NK-92 treated with Interleukin-12 subunit alpha and Interleukin-12 subunit beta, amount 100 ng/mL, for 24 hours (cell line): ENCODE measurements at regions not wholly inside any gene's neighbourhood (a gene's known extent, or its start where the extent isn't known, plus 50 kb on each side); places are given as distances from the start of the nearest gene placed in this dataset.

ENCODE experiments used
- DNase-seq: peaks from one replicate; lab custom pipeline; 2025; lab: John Stamatoyannopoulos, UW

- no peak for DNase-seq
These were observed 173.6 kb downstream of the ARHGAP12 start for GRCh38 chr10:31754803-31755624.

DNA sequence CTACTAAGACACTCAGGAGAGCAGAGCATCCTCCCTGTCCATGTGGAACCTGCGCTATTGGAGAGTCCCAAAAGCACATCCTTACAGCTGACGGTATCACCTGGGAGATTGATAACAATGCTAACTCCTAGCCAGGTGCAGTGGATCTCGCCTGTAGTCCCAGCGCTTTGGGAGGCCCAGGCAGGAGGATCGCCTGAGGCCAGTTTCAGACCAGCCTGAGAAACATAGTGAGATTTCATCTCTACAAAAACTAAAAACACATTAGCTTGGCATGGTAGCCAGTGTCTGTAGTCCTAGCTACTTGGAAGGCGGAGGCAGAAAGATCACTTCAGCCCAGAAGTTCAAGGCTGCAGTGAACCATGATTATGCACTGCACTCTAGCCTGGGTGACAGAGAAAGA is 174.9 kb downstream of the ARHGAP12 start:
- no peak for DNase-seq

- no peak for DNase-seq
These were observed 176.5 kb downstream of the ARHGAP12 start for GRCh38 chr10:31752170-31752569.

GRCh38 chr10:31751738-31752080 is 176.9 kb downstream of the ARHGAP12 start:
- no peak for DNase-seq

DNA sequence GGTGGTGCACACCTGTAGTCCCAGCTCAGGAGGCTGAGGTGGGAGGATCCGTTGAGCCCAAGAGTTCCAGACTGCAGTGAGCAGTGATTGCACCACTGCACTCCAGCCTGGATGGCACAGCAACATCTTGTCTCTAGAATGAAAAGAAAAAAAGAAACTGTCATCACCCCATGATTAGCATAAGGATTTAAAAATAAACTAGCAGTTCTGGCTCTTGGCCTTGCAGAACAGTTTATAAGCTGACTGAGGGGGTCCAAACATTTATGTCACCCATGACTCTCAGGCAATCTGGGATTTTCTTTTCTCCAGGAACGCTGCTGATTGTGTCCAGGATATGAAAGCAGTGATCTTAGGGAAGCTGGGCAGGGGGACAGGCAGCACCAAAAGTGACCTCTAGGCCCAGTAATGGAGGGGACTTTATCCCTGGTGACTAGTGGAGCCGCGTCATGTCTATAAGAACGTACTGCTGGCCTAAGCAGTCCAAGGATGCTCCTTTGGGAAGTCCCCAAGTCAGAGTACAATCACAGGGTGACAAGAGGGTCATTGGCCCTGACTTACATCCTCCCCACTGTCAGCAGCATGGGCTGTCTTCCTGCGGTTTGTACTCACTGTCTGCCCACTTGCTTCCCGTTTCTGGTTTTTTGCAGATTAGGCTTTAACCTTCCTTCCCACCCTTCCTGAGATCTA is 177.4 kb downstream of the ARHGAP12 start:
- DNase-seq, result no peak

DNA sequence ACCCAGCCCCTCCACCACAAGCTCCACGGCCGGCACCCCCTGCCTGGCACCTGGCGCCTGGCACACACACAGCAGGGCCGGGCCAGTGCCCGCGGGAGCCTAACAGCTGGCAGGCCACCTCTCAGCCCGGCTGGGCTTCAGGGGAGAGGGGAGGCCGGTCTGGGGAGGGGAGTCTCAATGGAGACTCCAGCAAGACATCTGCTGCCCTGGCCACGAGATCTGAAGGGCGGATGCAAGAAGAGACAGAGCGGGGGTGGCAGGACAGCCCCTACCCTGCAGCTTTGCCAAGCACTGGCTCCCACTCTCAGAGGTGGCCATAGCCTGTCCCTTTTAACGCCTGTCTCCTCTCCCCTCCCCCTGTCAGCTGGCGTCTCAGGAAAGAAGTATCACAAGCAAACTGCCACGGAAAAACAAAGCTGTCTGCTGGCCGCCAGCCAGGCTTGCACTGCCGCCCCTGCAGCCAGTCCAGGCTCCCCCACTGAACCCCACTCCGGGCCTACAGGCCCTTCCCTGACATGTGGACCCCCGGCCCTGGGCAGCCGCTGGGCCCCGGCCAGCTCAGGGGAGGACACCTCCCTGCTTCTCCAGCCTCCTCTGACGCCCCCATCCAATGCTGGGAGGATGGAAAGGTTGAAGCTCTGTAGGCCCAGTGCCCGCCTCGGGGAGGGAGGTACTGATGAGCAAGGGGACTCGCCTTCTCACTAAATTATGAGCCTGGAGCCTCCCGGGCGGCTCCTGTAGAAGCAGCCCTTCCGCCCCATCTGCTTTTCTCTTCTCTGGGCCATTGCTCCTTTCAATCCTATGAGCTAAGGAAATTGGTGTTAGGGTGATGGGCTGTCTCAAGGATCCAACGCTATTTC is 178.4 kb downstream of the ARHGAP12 start:
- DNase-seq, result no peak

DNA sequence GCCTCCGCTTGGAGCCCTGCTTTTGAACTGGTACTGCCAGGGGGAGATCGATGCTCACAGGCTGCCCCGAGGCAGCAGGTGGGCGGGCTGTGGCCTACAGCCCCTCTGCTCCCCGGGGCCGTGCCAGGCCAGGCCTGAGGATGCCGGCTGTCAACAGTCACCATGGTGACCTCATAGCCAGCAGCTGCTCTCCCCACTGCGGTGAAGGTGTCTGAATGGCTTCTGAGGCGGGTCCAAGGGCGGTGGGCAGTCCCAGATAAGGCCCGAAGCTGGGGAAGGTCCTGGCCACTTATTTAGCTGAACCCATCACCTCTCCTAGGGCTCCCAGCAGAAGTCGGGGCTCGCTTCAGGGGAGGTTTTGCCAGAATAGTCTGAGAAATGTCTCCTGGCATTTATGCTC is 179.3 kb downstream of the ARHGAP12 start:
- DNase-seq, result no peak

GRCh38 chr10:31745612-31746376 is 182.8 kb downstream of the ARHGAP12 start:
- DNase-seq, result peak; percentile 12

DNA sequence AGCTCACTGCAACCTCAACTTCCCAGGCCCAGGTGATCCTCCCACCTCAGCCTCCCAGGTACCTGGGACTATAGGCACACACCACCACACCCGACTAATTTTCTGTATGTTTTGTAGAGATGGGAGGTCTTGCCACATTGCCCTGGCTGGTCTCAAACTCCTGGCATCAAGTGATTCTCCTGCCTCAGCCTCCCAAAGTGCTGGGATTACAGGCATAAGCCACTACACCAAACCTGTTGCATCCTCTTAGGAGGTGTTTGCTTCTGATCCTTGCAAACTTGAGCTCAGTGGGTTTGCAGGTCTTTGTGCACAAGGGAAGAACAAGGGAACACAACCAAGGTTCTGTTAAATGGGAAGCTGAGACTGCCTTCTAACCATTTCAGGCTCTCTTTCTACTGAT is 184.6 kb downstream of the ARHGAP12 start:
- DNase-seq, result no peak

DNA sequence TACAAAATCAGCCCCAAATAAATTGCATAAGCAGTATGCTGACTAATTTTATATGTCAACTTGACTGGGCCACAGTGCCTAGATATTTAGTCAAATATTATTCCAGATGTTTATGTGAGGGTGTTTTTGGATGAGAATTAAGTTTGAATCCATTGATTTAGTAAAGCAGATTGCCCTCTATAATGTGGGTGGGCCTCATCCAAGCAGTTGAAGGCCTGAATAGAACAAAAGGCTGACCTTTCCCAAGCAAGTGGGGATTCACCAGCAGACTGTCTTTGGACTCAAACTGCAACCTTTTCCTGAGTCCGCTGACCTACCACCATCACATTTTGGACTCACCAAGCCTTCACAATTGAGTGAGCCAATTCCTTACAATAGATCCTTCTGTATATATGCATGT is 186.4 kb downstream of the ARHGAP12 start:
- no peak for DNase-seq

- no peak for DNase-seq
These were observed 187.2 kb downstream of the ARHGAP12 start for GRCh38 chr10:31741473-31741872.

GRCh38 chr10:31739711-31740110 is 188.9 kb downstream of the ARHGAP12 start:
- DNase-seq, result no peak

DNA sequence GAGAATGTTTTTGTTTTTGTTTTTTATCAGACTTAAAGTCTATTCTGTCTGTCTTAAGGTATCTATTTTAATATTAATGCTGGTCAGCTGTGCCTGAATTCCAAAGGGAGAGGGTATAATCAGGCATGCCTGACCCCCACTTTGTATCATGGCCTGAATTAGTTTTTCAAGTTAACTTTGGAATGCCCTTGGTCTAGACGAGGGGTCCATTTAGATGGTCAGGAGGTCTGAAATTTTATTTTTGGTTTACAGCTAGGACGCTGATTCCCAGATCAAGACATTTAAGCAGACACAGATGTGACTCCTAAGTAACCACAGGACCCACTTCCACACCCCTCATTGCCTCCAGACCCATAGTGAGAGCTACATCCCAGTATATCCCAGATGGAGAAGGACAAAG is 189.5 kb downstream of the ARHGAP12 start:
- no peak for DNase-seq

- DNase-seq, result no peak
These were observed 196.9 kb downstream of the ARHGAP12 start for GRCh38 chr10:31731711-31732110.

DNA sequence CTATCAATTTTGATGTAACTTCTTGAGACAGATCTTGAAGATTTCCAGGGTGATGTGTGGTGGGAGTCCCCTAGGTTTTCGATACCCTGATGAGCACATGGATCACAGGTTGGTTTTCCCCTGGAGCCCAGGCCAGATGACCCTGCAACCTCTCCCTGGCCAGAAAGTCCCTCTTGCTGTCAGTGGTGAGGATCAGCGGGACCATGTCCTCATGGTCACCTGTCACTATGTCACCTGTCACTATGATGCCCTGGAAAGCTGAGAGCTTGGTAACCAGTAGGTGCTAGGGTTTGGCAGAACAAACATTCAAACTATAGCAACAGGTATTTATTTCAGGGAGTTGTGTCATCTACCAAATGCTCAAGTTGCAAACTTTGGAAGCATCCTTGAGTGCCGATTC is 197.9 kb downstream of the ARHGAP12 start:
- DNase-seq, result no peak

- DNase-seq, result no peak
These were observed 199.9 kb downstream of the ARHGAP12 start for GRCh38 chr10:31728698-31729224.

DNA sequence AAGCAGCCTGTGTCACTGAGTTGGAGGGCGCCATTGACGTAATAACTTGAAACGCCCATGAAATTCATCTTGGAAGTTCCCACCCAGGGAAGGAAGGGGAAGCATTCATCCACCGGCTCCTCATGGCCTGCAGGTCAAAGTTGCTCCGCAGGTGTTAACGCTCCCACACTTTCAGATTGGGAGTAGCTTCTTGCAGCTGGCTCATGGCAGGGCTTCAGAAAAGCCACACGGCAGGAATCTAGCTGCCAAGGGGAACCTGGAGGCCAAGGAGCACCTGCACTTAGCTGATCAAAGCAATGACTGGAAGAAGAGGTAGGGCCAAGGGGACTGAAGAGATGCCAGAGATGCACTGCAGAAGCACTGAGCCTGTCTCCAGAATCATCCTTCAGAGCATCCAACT is 203.2 kb downstream of the ARHGAP12 start:
- DNase-seq, result no peak

- DNase-seq, result no peak
These were observed 204.3 kb downstream of the ARHGAP12 start for GRCh38 chr10:31724296-31724695.

GRCh38 chr10:31723106-31723750 is 205.4 kb downstream of the ARHGAP12 start:
- no peak for DNase-seq

- DNase-seq, result no peak
These were observed 207.5 kb downstream of the ARHGAP12 start for GRCh38 chr10:31721096-31721495.

DNA sequence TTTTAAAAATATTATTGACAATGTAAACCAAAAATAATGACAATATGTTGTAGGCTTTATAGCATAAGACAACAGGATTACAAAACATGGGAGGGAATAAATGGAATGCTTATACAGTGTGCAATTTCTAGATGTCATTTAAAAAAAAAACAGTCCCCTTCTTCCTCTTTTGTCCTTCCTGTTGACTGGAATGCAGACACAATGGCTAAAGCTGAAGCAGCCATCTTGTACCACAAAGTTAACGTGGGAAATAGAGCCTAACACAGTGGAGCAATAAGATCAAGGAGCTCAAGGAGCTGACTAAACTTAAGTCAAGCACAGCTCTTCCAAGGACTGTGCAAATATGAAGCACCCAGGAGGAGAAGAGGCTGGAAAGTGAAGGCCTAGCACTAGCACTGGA is 208.1 kb downstream of the ARHGAP12 start:
- DNase-seq, result no peak
